ENCODE measurements at regions not wholly inside any gene's neighbourhood (a gene's known extent, or its start where the extent isn't known, plus 50 kb on each side); places are given as distances from the start of the nearest gene placed in this dataset.

- POLR2A ChIA-PET (ENCODE audit: partially characterized antibody): no interaction called here
- Histone ChIP-seq H3K23me2 (ENCODE audit: low read depth, low read length) (no peaks in the 10 kb centered on the region), H3K23ac (ENCODE audit: insufficient read length) (no peak overlapping the region), H3K4me1 (replicated peaks in 1 of 4; ENCODE audit: control insufficient read depth in 3 of 4, insufficient read depth in 4 of 4, low read length in 3 of 4) (no peaks in the 10 kb centered on the region; a peak in 1 of 7 replicates), H2BK12ac (ENCODE audit: low read depth, low read length) (no peak overlapping the region), H3K79me1 (ENCODE audit: low read depth, low read length) (no peaks in the 10 kb centered on the region), H4K8ac (ENCODE audit: extremely low read depth, insufficient read depth, low read length) (no peak overlapping the region), H3K4me3 (ENCODE audit: extremely low read depth in 1 of 4, insufficient read depth in 2 of 4, low read depth in 3 of 4, low read length in 4 of 4) (no peak overlapping the region), H3K14ac (ENCODE audit: insufficient read length) (no peak overlapping the region), H2BK20ac (ENCODE audit: low read length) (no peak overlapping the region), H3K27me3 (replicated peaks in 1 of 4; ENCODE audit: control insufficient read depth in 3 of 4, extremely low read depth in 1 of 4, insufficient read depth in 3 of 4, low read length in 3 of 4) (no peaks in the 10 kb centered on the region), H4K91ac (replicated peaks; ENCODE audit: insufficient read length, low read length) (no peak overlapping the region), H3K9ac (replicated peaks in 1 of 4; ENCODE audit: extremely low read depth in 1 of 4, low read depth in 3 of 4, low read length in 3 of 4) (no peak overlapping the region), H3K36me3 (ENCODE audit: control insufficient read depth in 2 of 4, insufficient read depth in 4 of 4, low read length in 3 of 4) (no peaks in the 10 kb centered on the region), H3K9me3 (ENCODE audit: insufficient read depth in 2 of 2, low read depth in 1 of 2, low read length in 1 of 2) (no peaks in the 10 kb centered on the region), H2BK15ac (ENCODE audit: low read length) (no peak overlapping the region), H2BK120ac (replicated peaks; ENCODE audit: low read depth, low read length) (no peak overlapping the region), H2AFZ (ENCODE audit: low read length) (no peak overlapping the region), H3K27ac (ENCODE audit: low read depth, low read length) (no peak overlapping the region), H4K20me1 (replicated peaks in 1 of 2; ENCODE audit: control insufficient read depth in 1 of 2, insufficient read depth in 2 of 2, low read length in 2 of 2) (no peaks in the 10 kb centered on the region), H3K56ac (replicated peaks; ENCODE audit: insufficient read length, low read depth, low read length) (no peak overlapping the region), H3K79me2 (ENCODE audit: control insufficient read depth in 1 of 2, insufficient read depth in 2 of 2, low read length in 2 of 2) (no peaks in the 10 kb centered on the region), H2AK5ac (ENCODE audit: low read depth, low read length) (no peak overlapping the region), H2BK5ac (ENCODE audit: low read depth, low read length) (no peak overlapping the region), H3K4ac (replicated peaks; ENCODE audit: insufficient read length, low read depth, low read length) (no peak overlapping the region), H3K4me2 (ENCODE audit: insufficient read depth in 1 of 2, low read depth in 2 of 2, low read length in 2 of 2) (no peak overlapping the region), H4K5ac (ENCODE audit: insufficient read length, low read depth, low read length) (no peak overlapping the region), H3K18ac (ENCODE audit: extremely low read depth, low read length) (no peak overlapping the region)
- DNase-seq (ENCODE audit: low read depth in 1 of 2, low spot score in 2 of 2) (no peak), FAIRE-seq (no peak)
- CTCF ChIA-PET (ENCODE audit: partially characterized antibody): interaction anchor here (1.0 to 1.4 kb wide), 4 partner anchors 38 to 270 kb away, joined by 3 to 5 read pairs (median 4); no protein-coding TSS in a partner anchor
- TF ChIP-seq JUN (IDR thresholded peaks at IDR 0.05; ENCODE audit: low read depth, low read length): no peak
- no peak for TF ChIP-seq RFX5 (IDR thresholded peaks at IDR 0.05; ENCODE audit: borderline replicate concordance, low read depth, low read length)
- no peak for TF ChIP-seq BACH1 (IDR thresholded peaks at IDR 0.05; ENCODE audit: low read length)
- no peak for TF ChIP-seq HDAC2 (IDR thresholded peaks at IDR 0.05; ENCODE audit: borderline replicate concordance in 1 of 2, low read depth in 2 of 2, low read length in 2 of 2)
- TF ChIP-seq CTBP2 (IDR thresholded peaks at IDR 0.05; ENCODE audit: borderline replicate concordance, insufficient read depth, insufficient read length, low read length): no peak
- TF ChIP-seq GABPA (IDR thresholded peaks at IDR 0.05; ENCODE audit: borderline replicate concordance, insufficient read depth, low read length): no peak
- 87% methylated on average over 3 of the region's 3 CpGs; no CpG with 5 or more reads in 1 of the 2 experiments for WGBS, 2 experiments (ENCODE audit: extremely low coverage in 1 of 2, insufficient coverage in 1 of 2, insufficient read length in 1 of 2, insufficient replicate concordance in 2 of 2, low coverage in 1 of 2, low lambda C conversion rate in 2 of 2, missing lambda C conversion rate in 1 of 2)
Observed at GRCh38 chr6:53441761-53442160, 93.0 kb upstream of the ELOVL5 start.

Measured in H1 (cell line).